SK-N-MC (cell line): ENCODE measurements at regions not wholly inside any gene's neighbourhood (a gene's known extent, or its start where the extent isn't known, plus 50 kb on each side); places are given as distances from the start of the nearest gene placed in this dataset.

ENCODE experiments used
- EZH2 ChIP-seq: fragments of 200-600 bp; sonication (generic); IDR thresholded peaks from one replicate; pipeline ENCODE4 v1.6.1; 2017; ENCODE audit warnings: antibody characterized with exemption
- FOXP2 ChIP-seq: optimal IDR thresholded peaks from 2 replicates; pipeline ENCODE3; 2011; ENCODE audit warnings: mild to moderate bottlenecking, moderate library complexity; ENCODE audit not compliant: insufficient read depth; ENCODE audit errors: extremely low read length, control extremely low read depth
- POLR2AphosphoS5 ChIP-seq: IDR thresholded peaks from 2 replicates; pipeline ENCODE4 v1.6.1; 2012; ENCODE audit warnings: mild to moderate bottlenecking, low read depth, low read length, borderline replicate concordance

DNA sequence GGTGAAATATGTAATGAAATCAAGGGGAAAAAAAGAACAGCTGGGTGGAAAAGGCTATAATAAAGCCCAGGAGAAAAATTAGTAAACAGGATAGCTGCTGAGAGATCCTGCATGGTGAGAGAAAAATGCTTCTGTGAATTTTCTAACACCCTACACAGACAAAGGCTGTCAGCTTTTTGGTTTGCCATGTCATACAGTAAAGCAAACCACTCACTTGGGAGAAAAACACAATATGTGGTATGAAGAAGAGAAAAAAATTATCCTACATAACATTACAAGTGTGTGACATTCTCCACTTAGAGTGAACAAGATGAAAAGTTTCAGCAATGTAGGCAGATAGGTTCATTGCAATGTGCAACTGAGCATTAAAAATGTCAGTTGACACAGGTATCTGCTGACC lies 133.6 kb downstream of the PLPPR4 start:
- TF ChIP-seq EZH2: no peak
- no peak for TF ChIP-seq POLR2AphosphoS5
- no peak for TF ChIP-seq FOXP2
